GM20431 (cell line): ENCODE measurements at regions not wholly inside any gene's neighbourhood (a gene's known extent, or its start where the extent isn't known, plus 50 kb on each side); places are given as distances from the start of the nearest gene placed in this dataset.

Source experiments
- in situ Hi-C: fragments of 300-500 bp; cut with MseI, MboI; formaldehyde crosslinking; loops from one replicate; pipeline ENCODE4 v1.15.0; 2020; ENCODE audit warnings: low sequenced_read_pairs; ENCODE audit not compliant: unreplicated experiment

DNA sequence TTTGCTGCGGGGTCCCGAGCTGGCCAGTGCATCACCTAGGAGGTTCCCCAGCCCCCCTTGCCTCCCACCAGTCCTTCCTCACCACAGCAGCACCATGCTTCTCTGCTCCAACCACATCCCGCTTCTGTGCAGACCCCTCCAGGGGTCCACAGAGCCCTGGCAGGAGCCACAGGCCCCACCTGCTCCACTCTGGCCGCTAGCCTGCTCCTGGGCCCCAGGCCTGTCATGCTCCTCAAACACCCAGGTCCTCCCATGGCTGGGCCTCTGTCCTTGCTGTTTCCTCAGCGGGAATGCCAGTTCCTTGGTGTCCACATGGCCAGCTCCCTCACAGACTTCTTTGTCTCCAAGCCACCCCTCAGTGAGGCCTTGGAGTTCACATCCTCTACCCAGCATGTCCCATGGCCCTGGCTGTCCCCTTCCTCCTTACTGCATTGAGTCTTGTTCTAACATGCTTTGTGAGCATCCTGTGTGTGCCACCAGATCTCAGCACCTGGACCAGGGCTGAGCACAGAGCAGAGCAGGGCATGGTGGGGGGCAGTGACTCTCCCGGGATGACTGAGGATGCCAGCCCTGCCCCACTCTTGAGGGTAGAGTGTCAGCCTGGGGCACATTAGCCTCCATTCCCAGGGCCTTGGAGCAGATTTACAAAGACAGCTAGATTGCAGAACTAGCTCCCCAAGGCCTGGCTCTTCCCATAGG lies 201.0 kb upstream of the HS6ST1 start:
- in situ Hi-C loops = no loop called here

DNA sequence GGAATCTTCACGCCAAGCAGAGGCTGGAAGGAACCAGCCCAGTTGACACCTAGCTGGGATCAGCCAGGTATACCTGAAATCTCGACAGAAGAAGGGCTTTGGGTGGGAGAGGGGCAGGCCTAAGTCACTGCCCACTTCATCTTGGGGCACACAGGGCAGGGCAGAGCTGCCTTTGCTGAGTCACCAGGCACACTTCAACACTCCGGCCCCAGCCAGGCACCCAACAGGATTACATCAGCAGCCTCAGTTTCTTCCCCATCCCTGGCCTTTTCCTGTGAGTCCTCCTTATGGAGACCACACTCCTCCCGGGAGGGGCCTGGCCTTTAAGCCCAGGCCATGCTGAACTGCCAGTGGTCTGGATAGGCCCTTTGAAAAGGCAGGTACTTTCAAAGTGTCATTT lies 201.7 kb upstream of the HS6ST1 start:
- in situ Hi-C loops = no loop called here

DNA sequence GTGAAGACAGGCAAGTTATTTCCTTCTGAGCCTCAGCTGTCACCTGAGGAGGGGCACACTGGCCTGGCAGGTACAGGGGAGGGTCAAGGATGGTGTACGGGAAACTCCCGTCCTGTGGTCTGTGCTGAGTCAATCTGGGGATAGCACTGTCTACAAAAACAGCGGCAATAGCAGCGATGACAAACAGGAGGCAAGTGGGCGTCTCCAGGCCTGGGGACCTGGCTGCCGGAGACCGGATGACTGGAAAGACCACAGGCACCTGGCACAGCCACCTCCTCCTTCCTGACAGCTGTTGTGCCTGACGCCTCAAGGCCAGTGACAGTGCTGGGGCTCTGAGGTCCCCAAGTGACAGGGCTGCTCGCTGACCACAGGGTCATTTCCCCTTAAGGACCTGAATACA lies 202.1 kb upstream of the HS6ST1 start:
- in situ Hi-C loops = no loop called here

DNA sequence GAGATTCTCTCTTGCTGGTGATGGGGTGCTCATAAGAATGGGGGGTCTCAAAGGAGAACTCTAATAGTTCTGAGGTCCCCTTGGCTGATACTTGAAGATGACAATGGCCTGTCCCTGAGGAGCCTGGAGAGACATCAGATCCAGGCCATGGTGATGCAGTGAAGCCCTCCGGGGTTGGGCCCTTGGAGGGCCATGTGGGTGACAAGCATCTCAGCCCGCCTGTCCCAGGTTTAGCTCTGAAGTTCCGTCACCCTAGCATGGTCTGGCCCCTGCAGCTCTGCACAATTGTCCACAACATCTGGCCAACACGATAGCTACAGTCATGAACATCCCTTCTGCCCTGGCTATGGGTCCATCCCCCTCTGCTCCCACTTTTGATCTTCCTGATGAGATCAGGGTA lies 202.8 kb upstream of the HS6ST1 start:
- in situ Hi-C loops = no loop called here

DNA sequence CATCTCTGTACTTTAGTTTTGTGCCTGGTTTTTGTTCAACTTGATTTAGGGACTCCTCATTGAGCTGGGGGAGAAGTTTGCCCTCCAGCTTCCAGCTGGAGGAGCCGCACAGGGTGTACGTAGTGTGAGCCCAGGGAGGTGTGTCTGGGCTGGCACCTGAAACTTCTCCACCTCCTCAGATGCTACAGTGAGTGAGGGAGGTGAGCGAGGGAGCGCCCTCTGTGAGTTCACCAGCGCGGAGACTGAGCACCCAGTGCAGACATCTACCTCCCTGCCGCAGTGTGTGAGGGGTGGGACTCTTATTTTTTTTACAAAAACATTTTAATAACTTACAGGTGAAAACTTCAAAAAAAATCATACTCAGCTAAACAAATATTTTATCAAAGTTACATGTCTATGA lies 204.2 kb upstream of the HS6ST1 start:
- in situ Hi-C loops = no loop called here

DNA sequence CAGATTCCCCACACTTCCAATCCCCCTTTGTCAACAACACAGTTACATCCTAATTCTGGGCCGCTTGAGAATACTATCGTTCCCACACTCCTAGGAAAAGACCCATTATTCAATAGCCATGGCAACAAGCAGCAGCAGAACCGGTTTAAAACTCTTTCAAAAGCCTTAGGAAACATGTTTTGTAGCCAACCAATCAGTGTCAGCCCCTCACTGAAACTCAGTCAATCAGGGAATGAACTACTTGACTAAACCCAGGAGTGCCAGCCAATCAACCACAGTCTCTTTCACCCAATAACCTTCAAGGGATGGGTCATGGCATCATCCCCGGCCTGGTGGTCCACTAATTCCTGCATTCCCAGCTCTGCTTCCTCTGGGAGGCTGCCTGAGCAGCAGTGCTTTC lies 204.8 kb upstream of the HS6ST1 start:
- in situ Hi-C loops = no loop called here

DNA sequence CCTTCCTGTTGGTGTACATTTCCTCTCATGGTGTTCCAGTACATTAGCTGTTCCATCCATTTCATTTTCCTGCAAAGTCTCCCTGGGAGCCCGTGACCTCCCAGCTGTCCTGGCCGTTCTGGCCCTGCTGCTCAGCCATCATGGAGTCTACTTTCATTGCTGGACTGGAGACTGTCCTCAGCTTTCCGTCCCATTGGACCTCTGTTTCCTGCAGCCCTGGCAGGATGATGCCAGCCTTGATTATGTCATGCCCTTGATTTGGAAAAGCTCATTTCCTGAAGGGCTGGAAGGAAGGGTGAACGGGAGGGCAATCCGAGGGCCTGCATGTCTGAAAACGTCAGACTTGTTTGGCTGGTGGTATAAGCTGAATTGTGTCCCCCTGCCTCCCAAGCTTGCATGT lies 205.5 kb upstream of the HS6ST1 start:
- in situ Hi-C loops = no loop called here

DNA sequence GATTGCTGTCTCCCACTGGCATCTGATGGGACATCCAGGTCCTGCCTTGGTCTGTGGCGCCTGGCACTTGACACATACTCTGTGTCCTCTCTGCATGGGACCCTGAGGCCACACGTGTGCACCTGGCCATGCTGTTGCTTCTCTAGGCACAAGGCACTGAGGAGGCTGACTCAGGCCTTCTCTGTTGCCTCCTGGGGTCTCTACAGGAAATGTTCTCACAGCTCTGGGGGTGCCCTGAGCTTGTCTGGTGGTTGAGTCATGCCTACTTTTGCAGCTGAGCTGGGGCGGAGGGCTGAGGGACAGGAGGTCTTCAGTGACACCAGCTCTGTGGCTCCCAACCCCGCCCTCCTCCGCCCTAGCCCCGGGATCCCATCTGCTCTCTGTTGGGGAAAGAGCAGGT lies 207.0 kb upstream of the HS6ST1 start:
- in situ Hi-C loops = no loop called here

DNA sequence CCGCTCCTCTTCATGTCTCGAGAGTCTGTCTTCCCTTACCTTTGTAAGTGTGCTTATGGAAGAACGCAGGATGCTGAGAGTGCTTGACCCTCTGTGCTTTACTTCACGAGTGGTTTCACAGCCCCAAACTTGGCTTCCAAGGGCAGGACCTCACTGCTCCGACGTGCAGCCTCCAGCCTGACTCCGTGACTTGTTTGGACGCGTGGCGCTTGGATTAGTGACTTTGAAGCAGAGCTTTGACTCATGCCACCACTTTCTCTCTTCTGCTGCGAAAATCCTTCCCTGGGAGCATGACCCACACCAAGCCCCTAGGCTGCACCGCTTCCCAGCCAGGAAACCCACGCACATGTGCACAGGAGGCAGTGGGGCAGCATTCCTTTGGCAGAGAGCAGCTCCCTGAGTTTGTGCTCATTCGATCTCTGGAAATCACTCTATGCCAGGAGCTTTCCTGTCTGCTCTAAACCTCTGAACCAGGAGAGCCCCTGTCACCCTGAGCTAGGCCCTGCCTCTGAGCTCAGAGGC lies 207.8 kb upstream of the HS6ST1 start:
- in situ Hi-C loops = no loop called here

DNA sequence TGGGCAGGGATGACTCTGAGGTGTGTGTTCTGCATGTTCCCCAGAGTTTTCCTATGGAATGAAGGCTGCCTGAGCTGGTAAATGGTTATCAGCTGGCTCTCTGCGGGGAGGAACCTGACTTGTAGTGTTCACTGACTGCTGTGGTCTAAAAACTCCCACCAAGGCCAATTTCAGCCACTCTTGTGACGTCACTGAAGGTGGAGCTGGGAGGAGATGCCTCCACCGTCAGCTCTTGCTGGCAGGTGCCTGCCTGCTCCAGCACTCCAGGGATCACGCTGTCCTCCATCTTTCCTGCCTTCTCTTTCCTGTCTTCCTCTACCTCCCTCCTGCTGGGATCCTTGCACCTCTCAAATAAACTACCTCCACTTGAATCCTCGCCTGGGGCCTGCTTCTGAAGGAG lies 209.5 kb upstream of the HS6ST1 start:
- in situ Hi-C loops = no loop called here

DNA sequence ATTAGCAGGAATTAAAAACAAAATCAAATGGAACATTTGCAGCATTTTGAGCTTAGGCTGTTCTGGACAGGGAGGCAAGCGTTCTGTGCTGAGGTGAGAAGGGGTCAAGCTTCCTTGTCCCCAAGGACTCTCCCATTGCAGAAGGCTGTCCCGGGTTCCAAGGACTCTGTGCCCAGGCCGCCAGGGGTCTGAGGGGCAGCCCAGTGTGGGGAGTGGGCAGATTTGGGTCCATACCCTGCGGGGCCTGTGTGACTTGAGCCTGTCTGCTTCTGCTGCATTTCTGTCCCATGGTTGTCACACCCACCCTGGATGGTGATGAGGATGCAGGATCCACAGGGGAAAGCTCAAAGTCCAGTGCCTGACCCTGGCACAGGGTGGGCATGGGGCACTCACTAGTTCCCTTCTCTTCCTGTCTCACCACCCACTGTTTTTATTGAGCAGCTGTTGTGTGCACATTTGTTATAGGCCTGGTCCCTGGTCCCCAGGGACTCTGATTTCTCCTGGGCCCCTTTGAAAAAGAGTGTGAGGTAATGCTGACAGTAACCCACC lies 211.4 kb upstream of the HS6ST1 start:
- in situ Hi-C loops = no loop called here

DNA sequence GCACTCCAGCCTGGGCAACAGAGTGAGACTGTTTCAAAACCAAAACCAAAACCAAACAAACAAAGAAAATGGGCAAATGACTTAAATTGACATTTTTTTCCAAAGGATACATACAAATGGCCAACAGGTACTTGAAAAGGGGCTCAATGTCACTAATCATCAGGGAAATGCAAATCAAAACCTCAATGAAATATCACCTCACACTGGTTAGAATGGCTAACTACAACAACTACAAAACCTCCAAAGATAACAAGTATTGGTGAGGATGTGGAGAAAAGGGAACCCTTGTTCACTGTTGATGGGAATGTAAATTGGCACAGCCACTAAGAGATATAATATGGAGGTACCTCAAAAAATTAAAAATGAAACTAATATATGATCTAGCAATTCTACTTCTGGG lies 213.2 kb upstream of the HS6ST1 start:
- in situ Hi-C loops = no loop called here

DNA sequence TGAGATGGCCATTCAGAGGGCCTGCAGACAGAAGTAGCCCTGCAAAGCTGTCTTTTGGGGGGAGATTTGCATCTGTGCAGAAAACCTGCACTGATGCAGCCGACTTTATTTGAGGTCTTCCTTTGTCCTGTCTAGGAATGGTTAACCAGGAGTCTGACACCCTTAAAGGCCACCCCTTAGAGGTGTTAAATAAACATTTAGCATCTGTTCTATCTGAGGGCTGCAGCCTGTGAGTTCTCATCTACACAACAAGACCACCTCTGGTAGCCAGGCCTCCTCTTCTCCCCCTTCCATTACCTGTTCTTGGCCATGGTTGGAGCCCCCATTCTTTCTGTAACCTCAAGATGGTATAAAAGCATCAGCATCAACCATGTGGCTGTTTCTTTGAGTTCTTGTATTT lies 214.4 kb upstream of the HS6ST1 start:
- in situ Hi-C loops = no loop called here

DNA sequence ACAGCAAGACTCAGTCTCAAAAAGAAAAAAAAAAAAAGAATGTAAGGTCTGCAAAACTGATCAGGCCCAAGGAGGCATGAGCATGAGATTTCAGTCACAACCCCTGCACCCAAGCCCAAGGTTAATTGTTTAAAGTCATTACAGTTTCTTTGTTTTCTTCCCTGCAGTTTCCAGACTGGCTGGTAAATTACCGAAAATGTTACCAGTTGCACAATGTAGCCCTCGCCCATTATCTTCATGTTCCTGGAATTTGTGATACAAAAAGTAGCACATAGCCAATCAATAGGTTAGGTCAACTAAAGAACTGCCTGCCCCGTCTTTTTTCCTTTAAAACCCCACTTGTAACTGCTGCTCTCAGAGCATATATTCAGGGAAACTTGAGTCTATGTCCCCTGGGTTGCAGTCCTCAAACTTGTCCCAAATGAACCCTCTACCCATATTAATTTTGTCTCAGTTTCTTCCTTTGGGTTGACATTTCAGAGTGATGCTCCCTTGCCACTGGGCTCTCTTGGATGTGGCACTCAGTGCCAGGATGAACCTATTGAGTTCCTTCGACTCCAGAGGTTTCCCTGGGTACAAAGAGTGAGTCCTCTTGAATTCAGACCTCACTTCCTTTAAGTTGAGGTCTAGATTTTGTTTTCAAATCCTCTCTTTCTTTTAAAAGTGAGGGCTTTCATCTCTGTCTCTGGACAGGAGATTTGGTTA lies 216.2 kb upstream of the HS6ST1 start:
- in situ Hi-C loops = no loop called here

DNA sequence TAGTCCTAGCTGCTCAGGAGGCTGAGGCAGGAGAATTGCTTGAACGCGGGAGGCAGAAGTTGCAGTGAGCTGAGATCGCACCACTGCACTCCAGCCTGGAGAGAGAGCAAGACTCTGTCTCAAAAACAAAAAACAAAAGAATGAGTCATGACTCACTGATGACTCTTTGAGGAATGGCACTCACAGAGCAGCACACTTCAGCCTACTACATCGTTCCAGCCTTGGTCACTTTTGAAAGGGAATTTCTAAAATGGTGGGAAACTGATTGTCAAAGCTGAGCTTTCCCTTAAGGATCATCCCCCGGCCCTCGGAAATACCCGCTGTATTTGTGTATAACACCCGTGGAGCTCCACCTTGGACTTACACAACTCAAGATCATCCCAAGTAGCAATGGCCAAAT lies 217.3 kb upstream of the HS6ST1 start:
- in situ Hi-C loops = no loop called here

DNA sequence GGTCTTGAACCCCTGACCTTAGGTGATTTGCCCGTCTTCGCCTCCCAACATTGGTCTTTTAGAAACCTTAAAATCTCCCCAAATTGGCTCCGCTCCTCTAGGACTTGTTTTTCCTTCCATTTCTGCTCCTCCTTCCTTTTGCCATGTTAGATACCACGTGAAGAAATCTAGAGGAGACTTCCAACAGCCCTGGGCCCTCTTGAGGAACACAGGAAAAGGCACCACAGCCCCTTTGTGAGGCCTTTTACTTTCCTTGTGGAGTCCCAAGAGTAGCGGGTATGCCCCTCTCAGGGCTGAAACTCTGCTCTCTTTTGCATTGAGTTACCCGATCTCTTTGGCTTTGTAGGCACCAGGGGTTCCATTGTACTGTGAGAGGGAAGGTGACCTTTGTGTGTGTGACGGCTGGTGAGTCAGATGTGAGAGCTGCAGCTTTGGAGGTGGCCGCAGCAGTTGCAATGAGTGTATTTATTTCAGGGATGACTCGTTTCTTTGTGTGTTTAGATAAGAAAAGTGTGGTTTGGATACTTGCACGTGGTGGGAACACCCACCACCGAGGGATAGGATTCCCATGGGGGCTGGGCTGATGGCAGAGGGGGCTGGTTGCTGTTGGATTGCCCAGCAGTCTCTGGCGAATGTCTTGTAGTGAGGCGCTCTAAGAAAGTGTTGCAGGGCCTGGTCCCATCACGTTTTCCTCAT lies 218.4 kb upstream of the HS6ST1 start:
- in situ Hi-C loops = no loop called here

DNA sequence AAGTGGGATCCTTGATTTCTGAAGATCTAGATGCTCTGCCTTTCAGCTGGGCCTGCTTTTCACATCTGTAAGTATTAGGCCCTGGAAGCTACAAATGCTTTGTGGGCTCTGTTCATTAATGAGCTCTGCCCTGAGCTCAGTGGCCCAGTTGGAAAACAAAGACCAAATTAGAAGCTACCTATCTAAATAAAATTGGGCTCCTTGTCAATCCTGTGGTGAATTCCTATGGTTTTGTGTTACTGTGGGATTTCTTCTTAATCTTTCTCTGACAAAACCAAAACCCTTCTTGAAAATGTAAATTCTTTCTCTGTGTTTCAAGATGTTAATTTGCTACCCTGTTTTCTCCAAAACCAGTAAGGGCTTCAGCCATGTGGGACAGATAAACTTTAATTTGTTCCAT lies 219.0 kb upstream of the HS6ST1 start:
- in situ Hi-C loops = no loop called here

DNA sequence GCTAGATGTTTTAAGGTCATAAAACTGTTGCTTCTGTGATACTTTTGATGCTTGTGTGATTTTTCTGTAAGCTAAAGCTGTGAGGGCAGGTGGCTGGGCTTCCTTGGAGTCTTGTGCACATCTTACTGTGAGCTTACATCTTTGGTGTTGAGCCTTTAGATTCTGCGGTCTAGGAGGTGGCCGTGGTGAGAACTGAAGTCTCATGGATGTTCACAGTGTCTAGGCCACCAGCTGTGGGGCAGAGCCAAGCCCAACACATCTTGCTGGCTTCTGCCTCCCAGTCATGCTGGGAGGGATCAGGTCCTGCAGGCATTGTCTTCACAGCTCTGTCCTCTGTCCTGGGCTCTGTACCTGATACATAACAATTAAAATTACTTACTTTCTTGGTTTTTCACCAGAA lies 219.7 kb upstream of the HS6ST1 start:
- in situ Hi-C loops = no loop called here

DNA sequence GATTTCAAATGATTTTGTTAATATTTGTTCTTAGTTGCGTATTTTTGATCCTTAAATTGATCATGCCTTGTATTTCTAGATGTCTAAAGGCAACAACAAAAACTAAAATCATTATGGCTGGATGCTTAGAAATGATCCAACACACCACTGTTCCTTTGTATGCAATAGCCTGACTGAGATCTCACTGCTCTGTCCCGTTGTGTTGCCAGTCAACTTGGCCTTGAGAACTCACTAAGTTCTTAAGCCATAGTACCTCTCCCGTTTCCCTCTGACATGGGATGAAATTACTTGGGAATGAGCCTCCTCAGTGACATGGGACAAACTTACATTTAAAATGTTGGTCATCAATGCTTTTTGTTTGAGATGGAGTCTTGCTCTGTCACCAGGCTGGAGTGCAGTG lies 222.0 kb upstream of the HS6ST1 start:
- in situ Hi-C loops = no loop called here

DNA sequence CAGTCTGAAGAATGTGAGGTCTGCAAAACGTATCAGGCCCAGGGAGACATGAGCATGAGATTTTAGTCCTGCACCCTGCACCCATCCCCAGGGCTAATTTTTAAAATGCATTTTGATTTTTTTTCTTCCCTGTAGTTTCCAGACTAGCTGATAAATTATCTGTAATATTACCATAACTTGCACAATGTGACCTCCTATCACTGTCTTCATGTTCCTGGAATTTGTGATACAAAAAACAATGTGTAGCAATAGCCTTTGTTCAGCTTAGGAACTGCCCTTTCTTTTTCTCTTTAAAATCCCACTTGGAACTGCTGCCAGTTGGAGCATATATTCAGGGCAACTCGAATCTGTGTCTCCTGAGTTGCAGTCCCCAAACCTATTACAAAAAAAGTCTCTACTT lies 222.8 kb upstream of the HS6ST1 start:
- in situ Hi-C loops = no loop called here

DNA sequence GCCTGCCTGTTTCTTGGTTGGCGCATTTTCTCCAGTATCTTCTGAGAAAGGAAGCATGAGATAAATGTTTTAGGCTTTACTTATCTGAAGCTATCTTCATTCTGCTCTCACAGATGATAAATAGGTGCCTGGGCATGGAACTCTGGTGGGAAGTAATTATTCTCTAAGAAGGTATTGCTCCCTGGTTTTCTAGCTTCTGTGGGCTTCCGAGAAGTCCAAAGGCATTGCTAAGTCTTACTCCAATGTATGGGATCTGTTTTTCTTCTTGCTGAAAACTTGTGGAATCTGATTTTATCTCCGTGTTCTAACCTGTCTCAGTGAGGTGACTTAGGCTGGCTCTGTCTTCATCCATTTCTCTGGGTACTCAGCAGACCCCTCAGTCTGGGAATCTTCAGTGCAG lies 224.4 kb upstream of the HS6ST1 start:
- in situ Hi-C loops = no loop called here
